ENCODE measurements at regions not wholly inside any gene's neighbourhood (a gene's known extent, or its start where the extent isn't known, plus 50 kb on each side); places are given as distances from the start of the nearest gene placed in this dataset.

- no peak for DNase-seq (ENCODE audit: extremely low read depth, low read depth)
- TF ChIP-seq, protein P1, sequence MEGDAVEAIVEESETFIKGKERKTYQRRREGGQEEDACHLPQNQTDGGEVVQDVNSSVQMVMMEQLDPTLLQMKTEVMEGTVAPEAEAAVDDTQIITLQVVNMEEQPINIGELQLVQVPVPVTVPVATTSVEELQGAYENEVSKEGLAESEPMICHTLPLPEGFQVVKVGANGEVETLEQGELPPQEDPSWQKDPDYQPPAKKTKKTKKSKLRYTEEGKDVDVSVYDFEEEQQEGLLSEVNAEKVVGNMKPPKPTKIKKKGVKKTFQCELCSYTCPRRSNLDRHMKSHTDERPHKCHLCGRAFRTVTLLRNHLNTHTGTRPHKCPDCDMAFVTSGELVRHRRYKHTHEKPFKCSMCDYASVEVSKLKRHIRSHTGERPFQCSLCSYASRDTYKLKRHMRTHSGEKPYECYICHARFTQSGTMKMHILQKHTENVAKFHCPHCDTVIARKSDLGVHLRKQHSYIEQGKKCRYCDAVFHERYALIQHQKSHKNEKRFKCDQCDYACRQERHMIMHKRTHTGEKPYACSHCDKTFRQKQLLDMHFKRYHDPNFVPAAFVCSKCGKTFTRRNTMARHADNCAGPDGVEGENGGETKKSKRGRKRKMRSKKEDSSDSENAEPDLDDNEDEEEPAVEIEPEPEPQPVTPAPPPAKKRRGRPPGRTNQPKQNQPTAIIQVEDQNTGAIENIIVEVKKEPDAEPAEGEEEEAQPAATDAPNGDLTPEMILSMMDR (IDR thresholded peaks at IDR 0.05; ENCODE audit: low read depth, low read length): no peak
Measured at GRCh38 chr9:29966247-29966646, 2393.0 kb upstream of the C9orf72 start.

DNA sequence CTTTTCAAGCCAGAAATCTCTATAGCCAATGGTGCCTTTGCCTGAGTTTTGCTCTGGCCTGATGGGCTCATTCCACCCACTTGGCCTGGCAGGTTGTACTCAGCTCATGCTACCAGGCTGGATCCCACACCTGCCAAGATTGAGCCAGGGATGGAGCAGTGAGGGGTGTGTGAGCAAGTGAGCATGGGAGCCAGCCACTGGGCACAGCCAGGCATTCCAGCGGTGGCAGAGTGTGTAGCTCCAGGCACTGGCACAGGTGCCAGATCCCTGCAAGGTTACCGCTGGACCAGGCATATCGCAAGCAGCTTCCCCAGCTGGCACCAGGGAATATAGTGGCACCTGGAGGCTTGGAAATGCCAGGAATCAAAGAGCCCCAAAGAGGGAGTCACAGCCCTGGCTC lies 2395.6 kb upstream of the C9orf72 start:
- TF ChIP-seq, protein P1 (IDR thresholded peaks at IDR 0.05; ENCODE audit: low read depth, low read length): no peak
- DNase-seq (ENCODE audit: extremely low read depth, low read depth): no peak

- DNase-seq (ENCODE audit: extremely low read depth, low read depth): no peak
- TF ChIP-seq, protein P1 (IDR thresholded peaks at IDR 0.05; ENCODE audit: low read depth, low read length): no peak
Measured at GRCh38 chr9:29969408-29969807, 2396.1 kb upstream of the C9orf72 start.

- TF ChIP-seq, protein P1 (IDR thresholded peaks at IDR 0.05; ENCODE audit: low read depth, low read length): no peak
- no peak for DNase-seq (ENCODE audit: extremely low read depth, low read depth)
Measured at GRCh38 chr9:29969856-29970647, 2396.8 kb upstream of the C9orf72 start.

DNA sequence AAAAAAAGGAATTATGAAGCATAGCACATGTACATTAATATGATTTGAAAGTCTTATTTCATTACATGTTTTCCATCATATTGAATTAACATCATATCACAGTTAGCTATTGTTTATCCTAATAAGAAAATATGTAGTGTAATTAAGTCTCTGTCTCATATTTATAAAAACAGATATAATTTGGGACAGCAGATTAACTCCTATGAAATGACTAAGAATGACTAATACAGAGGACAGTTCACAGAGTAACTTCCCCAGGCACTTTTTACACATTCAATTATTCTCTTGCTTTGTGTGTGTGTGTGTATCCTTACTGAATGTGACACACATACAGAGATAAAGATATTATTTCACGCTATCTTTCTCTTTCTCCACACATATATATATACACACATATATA lies 2400.9 kb upstream of the C9orf72 start:
- TF ChIP-seq, protein P1 (IDR thresholded peaks at IDR 0.05; ENCODE audit: low read depth, low read length): no peak
- DNase-seq (ENCODE audit: extremely low read depth, low read depth): no peak

- DNase-seq (ENCODE audit: extremely low read depth, low read depth): no peak
- TF ChIP-seq, protein P1 (IDR thresholded peaks at IDR 0.05; ENCODE audit: low read depth, low read length): no peak
Measured at GRCh38 chr9:29976981-29977380, 2403.7 kb upstream of the C9orf72 start.

DNA sequence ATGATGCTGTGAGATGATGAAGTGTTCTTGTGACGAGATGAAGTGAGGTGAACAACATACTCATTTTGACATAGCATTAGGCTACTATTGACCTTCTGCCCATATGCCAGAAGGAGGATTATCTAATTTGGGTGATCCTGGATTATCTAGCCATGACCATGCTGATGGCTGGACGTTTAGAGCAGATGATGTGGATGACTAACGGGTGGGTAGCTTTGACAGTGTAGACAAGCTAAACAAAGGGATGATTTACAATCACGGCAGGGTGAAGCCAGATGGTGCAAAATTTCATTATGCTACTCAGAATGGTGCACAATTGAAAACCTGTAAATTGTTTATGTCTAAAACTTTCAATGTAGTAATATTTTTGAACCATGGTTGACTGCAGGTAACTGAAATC lies 2403.4 kb upstream of the ACO1 start:
- TF ChIP-seq, protein P1 (IDR thresholded peaks at IDR 0.05; ENCODE audit: low read depth, low read length): no peak
- DNase-seq (ENCODE audit: extremely low read depth, low read depth): no peak

All from AG09319 (cell line).